ENCODE measurements at regions not wholly inside any gene's neighbourhood (a gene's known extent, or its start where the extent isn't known, plus 50 kb on each side); places are given as distances from the start of the nearest gene placed in this dataset.

DNA sequence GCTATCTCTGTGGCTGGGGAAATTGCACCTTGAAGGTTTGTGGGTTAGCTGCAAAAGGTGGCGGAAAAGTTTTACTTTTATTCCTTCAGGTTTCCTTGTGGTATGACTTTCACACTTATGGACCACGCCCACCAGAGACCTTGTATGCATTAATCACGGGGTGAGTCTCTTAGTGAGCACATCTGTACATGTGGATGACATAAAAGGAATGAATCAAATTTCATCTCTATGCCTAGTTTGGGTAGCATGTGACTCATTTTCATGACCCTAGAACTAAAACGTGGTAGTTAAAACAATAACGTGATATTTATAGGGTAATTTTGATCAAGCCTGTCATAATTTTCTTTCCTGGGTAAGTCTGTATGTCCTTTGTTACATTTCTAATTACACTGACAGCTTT is 141.7 kb downstream of the PDCD6IP start:
- Histone ChIP-seq H3K79me2 (ENCODE audit: control insufficient read depth, insufficient read depth, low read length) (no peaks in the 10 kb centered on the region), H4K20me1 (replicated peaks; ENCODE audit: control insufficient read depth, extremely low read depth, insufficient read depth, low read length) (no peaks in the 10 kb centered on the region), H3K27me3 (ENCODE audit: control insufficient read depth in 2 of 2, insufficient read depth in 2 of 2, low read length in 2 of 2) (peaks cover 0 to 8% of the 10 kb centered on the region in 2 experiments), H3K9me3 (replicated peaks; ENCODE audit: control insufficient read depth, insufficient read depth, low read length) (no peaks in the 10 kb centered on the region), H3K27ac (ENCODE audit: insufficient read depth, low read depth, low read length) (no peak overlapping the region), H3K9me1 (replicated peaks; ENCODE audit: control insufficient read depth, extremely low read depth, insufficient read depth, low read length) (no peaks in the 10 kb centered on the region), H3K9ac (replicated peaks; ENCODE audit: extremely low read depth, insufficient read depth, low read length) (no peak overlapping the region), H3K36me3 (ENCODE audit: control insufficient read depth in 2 of 2, extremely low read depth in 1 of 2, insufficient read depth in 2 of 2, low read length in 2 of 2) (no peaks in the 10 kb centered on the region), H2AFZ (ENCODE audit: low read depth, low read length) (no peak overlapping the region), H3K4me3 (replicated peaks in 1 of 3; ENCODE audit: insufficient read depth in 1 of 3, low read depth in 1 of 3, low read length in 3 of 3) (no peak overlapping the region), H3K4me2 (ENCODE audit: insufficient read depth, low read length) (no peak overlapping the region), H3K4me1 (ENCODE audit: control insufficient read depth, extremely low read depth, insufficient read depth, low read length) (no peaks in the 10 kb centered on the region)
- DNase-seq (ENCODE audit: low read depth, low spot score), result no peak
- TF ChIP-seq GATA2 (IDR thresholded peaks at IDR 0.05; ENCODE audit: insufficient read depth, insufficient read length, low read depth, low read length), result no peak
- no peak for TF ChIP-seq JUN (IDR thresholded peaks at IDR 0.05; ENCODE audit: borderline replicate concordance, insufficient read depth, insufficient read length, low read depth)
- TF ChIP-seq MAX (IDR thresholded peaks at IDR 0.05; ENCODE audit: insufficient read depth, insufficient read length), result no peak
- no peak for TF ChIP-seq POLR2A (IDR thresholded peaks at IDR 0.05; ENCODE audit: low read depth, low read length)
- no peak for TF ChIP-seq POLR2AphosphoS5 (IDR thresholded peaks at IDR 0.05; ENCODE audit: insufficient read depth, low read depth, low read length)
- TF ChIP-seq EZH2 (IDR thresholded peaks at IDR 0.05; ENCODE audit: borderline replicate concordance, low read depth, low read length, severe bottlenecking), result no peak
- no peak for TF ChIP-seq MYC (IDR thresholded peaks at IDR 0.05; ENCODE audit: low read depth, low read length)
- TF ChIP-seq CTCF (IDR thresholded peaks at IDR 0.05; ENCODE audit: extremely low read depth in 1 of 2, insufficient read depth in 1 of 2, low read depth in 1 of 2, low read length in 2 of 2), result no peak
- dilution Hi-C loops (cut with MboI; ENCODE audit: extremely low pct_ligation_motif_present, low sequenced_read_pairs), result no loop called here
- no TSS peak for BruUV-seq (replicated peaks)
- intact Hi-C loops (cut with micrococcal nuclease), result no loop called here
- FAIRE-seq, result no peak
- ChIA-PET POLR2A (no interaction called here), CTCF (no interaction called here)

All from endothelial cell of umbilical vein (primary cell).